HG02588 (cell line): ENCODE measurements at regions not wholly inside any gene's neighbourhood (a gene's known extent, or its start where the extent isn't known, plus 50 kb on each side); places are given as distances from the start of the nearest gene placed in this dataset.

Source experiments
- ATAC-seq: cut with Tn5 transposase; IDR thresholded peaks from one replicate; pipeline ENCODE4 v1.9.1; 2021; ENCODE audit warnings: mild to moderate bottlenecking, moderate library complexity; ENCODE audit not compliant: unreplicated experiment

DNA sequence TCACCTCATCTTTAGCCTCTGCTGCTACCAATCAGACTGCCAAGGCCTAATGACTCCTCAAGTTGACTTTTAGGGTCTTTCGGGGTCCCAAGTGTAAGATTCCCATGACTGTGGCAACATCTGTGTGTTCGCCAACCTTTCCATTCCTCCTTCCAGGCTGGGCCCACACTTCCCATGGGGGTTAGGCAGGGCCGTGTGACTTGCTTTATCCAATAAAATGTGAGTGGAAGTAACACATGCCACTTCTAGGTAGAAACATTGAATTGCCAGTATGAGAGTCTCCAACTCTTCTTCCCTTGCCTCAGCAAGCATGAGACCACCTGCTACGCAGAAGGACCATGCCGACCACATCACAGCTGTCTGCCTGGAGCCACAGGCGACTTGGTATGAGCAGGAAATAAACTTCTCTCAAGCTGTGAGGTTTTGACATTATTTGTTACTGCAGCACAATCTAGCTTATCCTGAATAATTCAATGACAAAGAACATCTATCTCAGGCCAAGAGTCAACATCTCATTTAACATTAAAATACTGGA, 190.4 kb upstream of the IER5L start:
- ATAC-seq: no peak

GRCh38 chr9:129367287-129367686, 189.2 kb upstream of the IER5L start:
- ATAC-seq: no peak

- ATAC-seq: no peak
Observed at GRCh38 chr9:129365196-129365595, 187.1 kb upstream of the IER5L start.

- ATAC-seq: no peak
Observed at GRCh38 chr9:129363216-129363873, 185.3 kb upstream of the IER5L start.

GRCh38 chr9:129362287-129363000, 184.4 kb upstream of the IER5L start:
- no peak for ATAC-seq

DNA sequence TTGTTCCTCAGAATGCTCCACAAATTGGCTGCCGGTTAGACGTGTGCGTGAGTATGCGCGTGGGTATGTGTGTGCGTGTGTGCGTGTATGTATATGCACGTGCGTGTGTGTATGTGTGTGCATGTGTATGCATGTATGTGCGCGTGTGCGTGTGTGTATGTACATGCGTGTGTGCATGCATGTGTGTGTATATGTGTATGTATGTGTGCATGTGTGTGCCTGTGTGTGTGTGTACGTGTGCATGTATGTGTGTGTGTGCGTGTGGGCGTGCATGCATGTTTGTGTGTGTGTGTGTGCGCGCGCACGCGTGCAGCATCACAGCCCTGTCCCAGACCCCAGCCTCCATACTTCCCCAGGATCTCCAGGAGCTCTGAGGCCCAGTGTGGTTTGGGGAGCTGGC, 183.1 kb upstream of the IER5L start:
- no peak for ATAC-seq

GRCh38 chr9:129359916-129360536, 182.0 kb upstream of the IER5L start:
- no peak for ATAC-seq

DNA sequence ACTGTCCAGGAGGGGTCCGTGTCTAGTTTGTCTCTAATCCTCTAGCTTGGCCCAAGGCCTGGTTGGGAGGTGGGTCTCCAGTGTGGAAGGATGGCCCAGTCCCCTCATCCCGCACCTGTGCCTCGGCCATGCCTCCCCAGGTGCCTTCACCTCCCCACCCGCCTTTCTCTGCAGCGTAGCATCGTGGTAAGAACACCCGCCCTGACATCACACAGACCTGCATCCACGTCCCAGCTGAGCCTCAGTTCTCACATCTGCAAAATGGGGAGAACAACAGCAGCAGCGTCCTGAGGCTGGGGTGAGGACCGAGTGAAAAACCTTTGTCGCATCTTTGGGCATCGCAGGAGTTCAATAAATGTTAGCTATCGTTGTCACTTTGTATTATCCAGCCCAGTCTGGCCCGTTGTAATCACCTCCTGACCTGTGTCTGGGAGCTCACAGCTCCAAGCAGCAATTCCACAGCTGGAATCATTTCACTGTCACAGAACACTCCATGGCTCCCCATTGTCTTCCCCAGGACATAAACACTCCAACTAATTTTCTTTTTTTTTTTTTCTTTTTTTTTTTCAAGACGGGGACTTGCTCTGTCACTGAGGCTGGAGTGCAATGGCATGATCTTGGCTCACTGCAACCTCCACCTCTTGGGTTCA, 181.2 kb upstream of the IER5L start:
- no peak for ATAC-seq

- no peak for ATAC-seq
Observed at GRCh38 chr9:129358621-129359154, 180.6 kb upstream of the IER5L start.

- no peak for ATAC-seq
Observed at GRCh38 chr9:129357773-129358245, 179.7 kb upstream of the IER5L start.

GRCh38 chr9:129356871-129357772, 179.1 kb upstream of the IER5L start:
- no peak for ATAC-seq

- ATAC-seq: no peak
Observed at GRCh38 chr9:129355631-129356030, 177.6 kb upstream of the IER5L start.

GRCh38 chr9:129354498-129354897, 176.4 kb upstream of the IER5L start:
- ATAC-seq: no peak

DNA sequence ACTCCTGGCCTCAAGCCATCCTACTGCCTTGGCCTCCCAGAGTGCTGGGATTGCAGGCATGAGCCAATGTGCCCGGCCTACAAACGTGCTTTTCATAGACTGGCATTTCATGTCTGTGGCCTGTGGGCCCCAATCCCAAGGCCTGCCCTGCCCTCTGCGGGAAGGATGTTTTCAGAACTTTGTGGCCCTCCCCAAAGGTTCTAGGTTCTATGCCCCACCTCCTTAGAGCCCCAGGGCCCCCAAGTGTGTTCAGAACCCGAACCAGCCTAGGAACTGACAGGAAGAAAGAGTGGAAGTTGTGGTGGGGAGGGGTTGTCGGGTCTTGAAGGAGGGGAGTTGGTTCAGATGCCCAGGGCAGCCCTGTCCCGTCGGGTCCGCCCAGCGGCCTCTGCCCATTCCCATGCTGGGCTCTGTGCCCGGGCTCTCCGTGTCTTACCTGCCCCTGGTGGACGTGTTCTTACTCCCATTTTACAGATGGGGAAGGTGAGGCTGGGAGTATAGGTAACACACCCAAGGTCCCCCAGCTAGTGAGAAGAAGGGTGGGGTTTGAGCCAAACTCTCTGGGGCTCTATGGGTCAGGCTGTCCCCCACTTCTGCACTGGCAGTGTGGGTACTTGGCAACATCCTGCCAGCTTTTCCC, 175.8 kb upstream of the IER5L start:
- ATAC-seq: no peak

GRCh38 chr9:129352146-129352865, 174.2 kb upstream of the IER5L start:
- no peak for ATAC-seq

DNA sequence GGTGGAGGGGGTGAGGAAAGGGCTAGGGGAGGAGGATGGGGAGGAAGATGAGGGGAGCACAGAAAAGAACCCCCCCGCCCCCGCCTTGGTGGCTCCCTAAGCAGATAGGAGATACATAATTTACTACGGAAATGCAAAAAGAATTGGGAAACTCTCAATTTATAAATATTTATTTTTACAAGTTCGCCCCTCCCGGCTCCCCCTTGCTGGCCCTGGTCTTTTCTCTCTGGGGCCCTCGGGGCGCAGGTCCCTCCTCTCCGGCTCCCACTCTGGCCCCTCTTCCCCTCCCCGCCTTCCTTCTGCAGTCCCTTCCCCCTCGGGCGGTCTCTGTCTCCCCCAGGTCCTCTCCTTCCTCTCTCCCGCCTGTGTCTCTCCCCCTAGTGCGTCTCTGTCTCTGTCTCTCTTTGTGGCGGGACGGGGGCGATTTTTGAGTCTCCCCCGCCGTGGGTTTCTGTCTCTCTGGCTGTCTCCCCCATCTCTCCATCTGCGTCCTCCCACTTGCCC, 173.6 kb upstream of the IER5L start:
- ATAC-seq: no peak

- no peak for ATAC-seq
Observed at GRCh38 chr9:129351058-129351641, 173.1 kb upstream of the IER5L start.
